ENCODE measurements at regions not wholly inside any gene's neighbourhood (a gene's known extent, or its start where the extent isn't known, plus 50 kb on each side); places are given as distances from the start of the nearest gene placed in this dataset.

GRCh38 chr13:104318121-104318520, 1251.9 kb upstream of the SLC10A2 start:
- TF ChIP-seq EZH2 (IDR thresholded peaks at IDR 0.05; ENCODE audit: borderline replicate concordance): no peak
- TF ChIP-seq, protein P1, sequence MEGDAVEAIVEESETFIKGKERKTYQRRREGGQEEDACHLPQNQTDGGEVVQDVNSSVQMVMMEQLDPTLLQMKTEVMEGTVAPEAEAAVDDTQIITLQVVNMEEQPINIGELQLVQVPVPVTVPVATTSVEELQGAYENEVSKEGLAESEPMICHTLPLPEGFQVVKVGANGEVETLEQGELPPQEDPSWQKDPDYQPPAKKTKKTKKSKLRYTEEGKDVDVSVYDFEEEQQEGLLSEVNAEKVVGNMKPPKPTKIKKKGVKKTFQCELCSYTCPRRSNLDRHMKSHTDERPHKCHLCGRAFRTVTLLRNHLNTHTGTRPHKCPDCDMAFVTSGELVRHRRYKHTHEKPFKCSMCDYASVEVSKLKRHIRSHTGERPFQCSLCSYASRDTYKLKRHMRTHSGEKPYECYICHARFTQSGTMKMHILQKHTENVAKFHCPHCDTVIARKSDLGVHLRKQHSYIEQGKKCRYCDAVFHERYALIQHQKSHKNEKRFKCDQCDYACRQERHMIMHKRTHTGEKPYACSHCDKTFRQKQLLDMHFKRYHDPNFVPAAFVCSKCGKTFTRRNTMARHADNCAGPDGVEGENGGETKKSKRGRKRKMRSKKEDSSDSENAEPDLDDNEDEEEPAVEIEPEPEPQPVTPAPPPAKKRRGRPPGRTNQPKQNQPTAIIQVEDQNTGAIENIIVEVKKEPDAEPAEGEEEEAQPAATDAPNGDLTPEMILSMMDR (IDR thresholded peaks at IDR 0.05; ENCODE audit: poor library complexity): peak; percentile 68

Data from hepatocyte (in vitro differentiated cells).